ENCODE measurements at regions not wholly inside any gene's neighbourhood (a gene's known extent, or its start where the extent isn't known, plus 50 kb on each side); places are given as distances from the start of the nearest gene placed in this dataset.
"Not testable (repeated sequence)": the region's sequence is repeated elsewhere in the genome, so short reads cannot be mapped to it uniquely, and the experiment has no call there.

GRCh38 chr9:95780121-95780520 is 95.4 kb upstream of the ERCC6L2 start:
- no peak for TF ChIP-seq CTCF (IDR thresholded peaks at IDR 0.05; ENCODE audit: control insufficient read depth, insufficient read depth, low read depth, low read length, missing control alignments)
- H3K4me3 ChIP-seq (ENCODE audit: control insufficient read depth, low read depth, low read length) = no peak overlapping the region
- DNase-seq (ENCODE audit: low read depth) = no peak

GRCh38 chr9:95779597-95779996 is 95.9 kb upstream of the ERCC6L2 start:
- DNase-seq (ENCODE audit: low read depth) = not testable (repeated sequence)

GRCh38 chr9:95778957-95779356 is 96.5 kb upstream of the ERCC6L2 start:
- no peak overlapping the region for H3K4me3 ChIP-seq (ENCODE audit: control insufficient read depth, low read depth, low read length)
- TF ChIP-seq CTCF (IDR thresholded peaks at IDR 0.05; ENCODE audit: control insufficient read depth, insufficient read depth, low read depth, low read length, missing control alignments) = no peak
- DNase-seq (ENCODE audit: low read depth) = no peak

More at GRCh38 chr9:95779597-95779996, 95.9 kb upstream of the ERCC6L2 start:
- H3K4me3 ChIP-seq (ENCODE audit: control insufficient read depth, low read depth, low read length) = not testable (repeated sequence)

GRCh38 chr9:95777136-95777535 is 98.4 kb upstream of the ERCC6L2 start:
- TF ChIP-seq CTCF (IDR thresholded peaks at IDR 0.05; ENCODE audit: control insufficient read depth, insufficient read depth, low read depth, low read length, missing control alignments) = no peak
- H3K4me3 ChIP-seq (ENCODE audit: control insufficient read depth, low read depth, low read length) = no peak overlapping the region
- no peak for DNase-seq (ENCODE audit: low read depth)

GRCh38 chr9:95776176-95776575 is 99.3 kb upstream of the ERCC6L2 start:
- TF ChIP-seq CTCF (IDR thresholded peaks at IDR 0.05; ENCODE audit: control insufficient read depth, insufficient read depth, low read depth, low read length, missing control alignments) = no peak
- no peak overlapping the region for H3K4me3 ChIP-seq (ENCODE audit: control insufficient read depth, low read depth, low read length)
- DNase-seq (ENCODE audit: low read depth) = no peak

- DNase-seq (ENCODE audit: low read depth) = no peak
- H3K4me3 ChIP-seq (ENCODE audit: control insufficient read depth, low read depth, low read length) = no peak overlapping the region
- TF ChIP-seq CTCF (IDR thresholded peaks at IDR 0.05; ENCODE audit: control insufficient read depth, insufficient read depth, low read depth, low read length, missing control alignments) = no peak
Measured at GRCh38 chr9:95775191-95775590, 100.3 kb upstream of the ERCC6L2 start.

GRCh38 chr9:95773053-95773418 is 102.5 kb upstream of the ERCC6L2 start:
- H3K4me3 ChIP-seq (ENCODE audit: control insufficient read depth, low read depth, low read length) = no peak overlapping the region
- peak; percentile 77 for DNase-seq (ENCODE audit: low read depth)
- no peak for TF ChIP-seq CTCF (IDR thresholded peaks at IDR 0.05; ENCODE audit: control insufficient read depth, insufficient read depth, low read depth, low read length, missing control alignments)

Measured in AG09309 (cell line).